ENCODE measurements at regions not wholly inside any gene's neighbourhood (a gene's known extent, or its start where the extent isn't known, plus 50 kb on each side); places are given as distances from the start of the nearest gene placed in this dataset.
"Not testable (repeated sequence)": the region's sequence is repeated elsewhere in the genome, so short reads cannot be mapped to it uniquely, and the experiment has no call there.

GRCh38 chr9:62815436-62815835 lies 1625.6 kb downstream of the SPATA31A7 start:
- H3K4me1 ChIP-seq; DNase-seq; H3K27ac ChIP-seq (replicated peaks); H3K36me3 ChIP-seq; H3K4me3 ChIP-seq; intact Hi-C loops (cut with micrococcal nuclease): not testable (repeated sequence)
- Histone ChIP-seq H3K27me3 (ENCODE audit: low read depth) (peaks cover 36% of the 10 kb centered on the region), H3K9me3 (replicated peaks) (peaks cover 12% of the 10 kb centered on the region)

GRCh38 chr9:62816331-62816730 lies 1626.5 kb downstream of the SPATA31A7 start:
- H3K4me3 ChIP-seq; DNase-seq; H3K4me1 ChIP-seq; H3K36me3 ChIP-seq; intact Hi-C loops (cut with micrococcal nuclease): not testable (repeated sequence)
- H3K27me3 ChIP-seq (ENCODE audit: low read depth), result peaks cover 27% of the 10 kb centered on the region
- peak overlapping the region; percentile 60 for H3K27ac ChIP-seq (replicated peaks)
- H3K9me3 ChIP-seq (replicated peaks), result peaks cover 12% of the 10 kb centered on the region

GRCh38 chr9:62817214-62817613 lies 1627.4 kb downstream of the SPATA31A7 start:
- peak overlapping the region; percentile 53 for H3K27ac ChIP-seq (replicated peaks)
- H3K4me3 ChIP-seq; H3K36me3 ChIP-seq; H3K4me1 ChIP-seq; intact Hi-C loops (cut with micrococcal nuclease); DNase-seq: not testable (repeated sequence)
- peaks cover 12% of the 10 kb centered on the region for H3K9me3 ChIP-seq (replicated peaks)
- peaks cover 27% of the 10 kb centered on the region for H3K27me3 ChIP-seq (ENCODE audit: low read depth)

- DNase-seq; H3K36me3 ChIP-seq; H3K27me3 ChIP-seq (ENCODE audit: low read depth); intact Hi-C loops (cut with micrococcal nuclease); H3K4me3 ChIP-seq; H3K27ac ChIP-seq (replicated peaks); H3K4me1 ChIP-seq: not testable (repeated sequence)
- H3K9me3 ChIP-seq (replicated peaks), result peaks cover 20% of the 10 kb centered on the region
Measured at GRCh38 chr9:62822185-62822584, 1632.3 kb downstream of the SPATA31A7 start.

GRCh38 chr9:62827957-62828907 lies 1638.4 kb downstream of the SPATA31A7 start:
- intact Hi-C loops (cut with micrococcal nuclease); H3K27ac ChIP-seq (replicated peaks); DNase-seq; H3K4me3 ChIP-seq; H3K9me3 ChIP-seq (replicated peaks); H3K4me1 ChIP-seq; H3K36me3 ChIP-seq: not testable (repeated sequence)
- peaks cover 40% of the 10 kb centered on the region for H3K27me3 ChIP-seq (ENCODE audit: low read depth)

- H3K4me1 ChIP-seq; H3K9me3 ChIP-seq (replicated peaks); H3K36me3 ChIP-seq; DNase-seq; intact Hi-C loops (cut with micrococcal nuclease); H3K27ac ChIP-seq (replicated peaks): not testable (repeated sequence)
- Histone ChIP-seq H3K4me3 (peak overlapping the region; percentile 17), H3K27me3 (ENCODE audit: low read depth) (peaks cover 58% of the 10 kb centered on the region)
Measured at GRCh38 chr9:62830829-62831459, 1641.1 kb downstream of the SPATA31A7 start.

- Histone ChIP-seq H3K4me1 (peaks cover 15% of the 10 kb centered on the region), H3K27me3 (ENCODE audit: low read depth) (peaks cover 58% of the 10 kb centered on the region)
- H3K27ac ChIP-seq (replicated peaks); H3K4me3 ChIP-seq; intact Hi-C loops (cut with micrococcal nuclease); H3K36me3 ChIP-seq; H3K9me3 ChIP-seq (replicated peaks); DNase-seq: not testable (repeated sequence)
Measured at GRCh38 chr9:62833323-62834200, 1643.7 kb downstream of the SPATA31A7 start.

GRCh38 chr9:62837254-62837911 lies 1647.5 kb downstream of the SPATA31A7 start:
- peak overlapping the region; percentile 90 for H3K27ac ChIP-seq (replicated peaks)
- H3K36me3 ChIP-seq; H3K9me3 ChIP-seq (replicated peaks); intact Hi-C loops (cut with micrococcal nuclease): not testable (repeated sequence)
- H3K4me3 ChIP-seq, result peak overlapping the region; percentile 68
- peaks cover 37% of the 10 kb centered on the region for H3K27me3 ChIP-seq (ENCODE audit: low read depth)
- DNase-seq, result peak; percentile 37
- peaks cover 16% of the 10 kb centered on the region for H3K4me1 ChIP-seq

GRCh38 chr9:62838024-62838718 lies 1648.3 kb downstream of the SPATA31A7 start:
- H3K36me3 ChIP-seq; H3K9me3 ChIP-seq (replicated peaks); intact Hi-C loops (cut with micrococcal nuclease): not testable (repeated sequence)
- DNase-seq, result peak; percentile 92
- Histone ChIP-seq H3K27ac (replicated peaks) (peak overlapping the region; percentile 90), H3K27me3 (ENCODE audit: low read depth) (peaks cover 45% of the 10 kb centered on the region), H3K4me3 (peak overlapping the region; percentile 68), H3K4me1 (peaks cover 16% of the 10 kb centered on the region)

- H3K36me3 ChIP-seq; intact Hi-C loops (cut with micrococcal nuclease); H3K4me3 ChIP-seq; H3K27ac ChIP-seq (replicated peaks); DNase-seq: not testable (repeated sequence)
- peaks cover 16% of the 10 kb centered on the region for H3K4me1 ChIP-seq
- peaks cover 15% of the 10 kb centered on the region for H3K9me3 ChIP-seq (replicated peaks)
- H3K27me3 ChIP-seq (ENCODE audit: low read depth), result peaks cover 44% of the 10 kb centered on the region
Measured at GRCh38 chr9:62839168-62839567, 1649.3 kb downstream of the SPATA31A7 start.

GRCh38 chr9:62843145-62843544 lies 1653.3 kb downstream of the SPATA31A7 start:
- H3K27me3 ChIP-seq (ENCODE audit: low read depth), result peaks cover 28% of the 10 kb centered on the region
- H3K36me3 ChIP-seq; intact Hi-C loops (cut with micrococcal nuclease); DNase-seq; H3K27ac ChIP-seq (replicated peaks); H3K4me3 ChIP-seq; H3K4me1 ChIP-seq: not testable (repeated sequence)
- H3K9me3 ChIP-seq (replicated peaks), result peaks cover 15% of the 10 kb centered on the region

GRCh38 chr9:62843706-62844290 lies 1654.0 kb downstream of the SPATA31A7 start:
- DNase-seq; intact Hi-C loops (cut with micrococcal nuclease); H3K36me3 ChIP-seq; H3K4me1 ChIP-seq; H3K27ac ChIP-seq (replicated peaks); H3K4me3 ChIP-seq: not testable (repeated sequence)
- Histone ChIP-seq H3K9me3 (replicated peaks) (peaks cover 15% of the 10 kb centered on the region), H3K27me3 (ENCODE audit: low read depth) (peaks cover 24% of the 10 kb centered on the region)

All from left ventricle myocardium inferior (tissue), 1 donor.